Activated CD4-positive, alpha-beta T cell treated with anti-CD3 and anti-CD28 coated beads for 36 hours (primary cell): ENCODE measurements at regions not wholly inside any gene's neighbourhood (a gene's known extent, or its start where the extent isn't known, plus 50 kb on each side); places are given as distances from the start of the nearest gene placed in this dataset.

Experiments
- ATAC-seq: fragments of 200-7000 bp; cut with Tn5 transposase; one replicate; pipeline ENCODE4 v1.10.0; 2021; ENCODE audit warnings: mild to moderate bottlenecking, moderate library complexity
- CTCF ChIA-PET: fragments of 350-600 bp; sonication (Branson Sonifier 250); formaldehyde crosslinking; loops from one replicate; lab custom pipeline; 2021; ENCODE audit warnings: antibody characterized with exemption; lab: Charles Lee
- POLR2A ChIA-PET: fragments of 350-600 bp; sonication (Branson Sonifier 250); formaldehyde crosslinking; loops from one replicate; lab custom pipeline; 2021; ENCODE audit warnings: antibody characterized with exemption, inconsistent platforms; lab: Charles Lee
- DNase-seq: peaks from one replicate; pipeline ENCODE4 v3.0.0-alpha.2; 2020
- H3K27ac Mint-ChIP-seq: one replicate; pipeline ENCODE4 v1.8.0; 2021; ENCODE audit warnings: mixed read lengths
- H3K27me3 Mint-ChIP-seq: one replicate; pipeline ENCODE4 v1.8.0; 2021; ENCODE audit warnings: mixed read lengths
- H3K36me3 Mint-ChIP-seq: one replicate; pipeline ENCODE4 v1.8.0; 2021; ENCODE audit warnings: low read depth, mixed read lengths
- H3K4me1 Mint-ChIP-seq: one replicate; pipeline ENCODE4 v1.8.0; 2021; ENCODE audit warnings: mixed read lengths
- H3K4me3 Mint-ChIP-seq: one replicate; pipeline ENCODE4 v1.8.0; 2021; ENCODE audit warnings: mild to moderate bottlenecking, moderate library complexity, mixed read lengths
- H3K9me3 Mint-ChIP-seq: one replicate; pipeline ENCODE4 v1.8.0; 2021; ENCODE audit warnings: low read depth, mixed read lengths
- intact Hi-C, 2 experiments: fragments of 100-400 bp; cut with DNase I in 1 of 2; cut with micrococcal nuclease in 1 of 2; formaldehyde crosslinking; loops; one replicate each; pipeline versions ENCODE4 v1.14.2 to v1.15.1; 2022 to 2024; cut with DNase I, micrococcal nuclease

GRCh38 chr12:107583551-107583950 lies 102.0 kb upstream of the PWP1 start:
- DNase-seq (no peak), ATAC-seq (no peak)
- H3K9me3 Mint-ChIP-seq: peaks cover 13% of the 10 kb centered on the region
- no peak overlapping the region for H3K27ac Mint-ChIP-seq
- H3K4me3 Mint-ChIP-seq: no peak overlapping the region
- intact Hi-C loops: no loop called here
- H3K36me3 Mint-ChIP-seq: peaks cover 18% of the 10 kb centered on the region
- ChIA-PET POLR2A (interaction anchor here (0.5 kb wide), 1 partner anchor 395 kb away, joined by 5 read pairs; no protein-coding TSS in a partner anchor), CTCF (interaction anchor here (0.8 to 0.9 kb wide), 2 partner anchors 10 to 440 kb away, joined by 3 read pairs; no protein-coding TSS in a partner anchor)
- H3K4me1 Mint-ChIP-seq: no peaks in the 10 kb centered on the region
- no peaks in the 10 kb centered on the region for H3K27me3 Mint-ChIP-seq

GRCh38 chr12:107584563-107584962 lies 101.0 kb upstream of the PWP1 start:
- ATAC-seq: no peak
- POLR2A ChIA-PET: no interaction called here
- H3K4me3 Mint-ChIP-seq: no peak overlapping the region
- peaks cover 18% of the 10 kb centered on the region for H3K36me3 Mint-ChIP-seq
- intact Hi-C loops: no loop called here
- peaks cover 13% of the 10 kb centered on the region for H3K9me3 Mint-ChIP-seq
- no peak overlapping the region for H3K27ac Mint-ChIP-seq
- CTCF ChIA-PET: interaction anchor here (0.6 to 0.9 kb wide), 3 partner anchors 11 to 441 kb away, joined by 3 to 9 read pairs (median 3); no protein-coding TSS in a partner anchor
- no peaks in the 10 kb centered on the region for H3K4me1 Mint-ChIP-seq
- H3K27me3 Mint-ChIP-seq: no peaks in the 10 kb centered on the region
- DNase-seq: no peak

DNA sequence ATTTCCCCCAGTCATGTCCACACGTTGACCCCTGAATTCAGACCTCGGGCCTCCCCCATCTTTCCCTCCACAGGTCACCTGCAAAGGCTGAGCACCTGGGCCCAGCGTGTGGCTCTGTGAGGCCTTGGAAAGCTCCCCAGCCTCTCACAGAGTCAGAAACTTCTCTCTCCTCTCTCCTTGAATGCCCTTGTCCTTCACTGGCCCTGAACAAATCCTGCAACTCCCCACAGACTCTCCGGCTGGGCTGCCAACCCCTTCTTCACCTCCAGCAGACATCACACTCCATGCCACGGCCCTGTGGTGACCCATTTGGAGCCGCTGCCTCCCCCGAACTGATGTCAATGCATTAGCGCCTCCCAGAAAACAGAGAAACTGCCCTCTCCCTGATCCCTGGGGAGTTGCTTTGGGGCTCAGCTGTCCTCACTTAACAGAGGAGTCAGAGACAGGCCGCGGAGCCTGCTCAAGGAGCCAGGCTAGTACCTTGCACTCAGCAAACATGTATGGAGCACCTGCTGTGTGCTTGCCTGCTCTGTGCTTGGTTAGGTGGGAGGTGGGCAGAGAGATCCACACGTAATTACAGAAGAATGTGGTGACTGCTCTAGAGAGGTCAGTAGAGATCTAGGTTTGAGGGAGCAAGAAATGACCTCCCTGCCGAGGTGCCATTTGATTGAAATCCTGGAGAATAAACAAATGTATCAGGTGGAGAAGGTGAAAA lies 99.2 kb upstream of the PWP1 start:
- Mint-ChIP-seq H3K4me3 (no peak overlapping the region), H3K27me3 (no peaks in the 10 kb centered on the region), H3K36me3 (peaks cover 21% of the 10 kb centered on the region), H3K9me3 (peaks cover 15% of the 10 kb centered on the region), H3K4me1 (no peaks in the 10 kb centered on the region), H3K27ac (no peak overlapping the region)
- ATAC-seq: no peak
- DNase-seq: no peak
- intact Hi-C loops: no loop called here
- ChIA-PET CTCF (no interaction called here), POLR2A (no interaction called here)

GRCh38 chr12:107590413-107590812 lies 95.2 kb upstream of the PWP1 start:
- ChIA-PET POLR2A (no interaction called here), CTCF (interaction anchor here (1.0 kb wide), 1 partner anchor 188 kb away, joined by 3 read pairs; no protein-coding TSS in a partner anchor)
- H3K9me3 Mint-ChIP-seq: peaks cover 21% of the 10 kb centered on the region

DNA sequence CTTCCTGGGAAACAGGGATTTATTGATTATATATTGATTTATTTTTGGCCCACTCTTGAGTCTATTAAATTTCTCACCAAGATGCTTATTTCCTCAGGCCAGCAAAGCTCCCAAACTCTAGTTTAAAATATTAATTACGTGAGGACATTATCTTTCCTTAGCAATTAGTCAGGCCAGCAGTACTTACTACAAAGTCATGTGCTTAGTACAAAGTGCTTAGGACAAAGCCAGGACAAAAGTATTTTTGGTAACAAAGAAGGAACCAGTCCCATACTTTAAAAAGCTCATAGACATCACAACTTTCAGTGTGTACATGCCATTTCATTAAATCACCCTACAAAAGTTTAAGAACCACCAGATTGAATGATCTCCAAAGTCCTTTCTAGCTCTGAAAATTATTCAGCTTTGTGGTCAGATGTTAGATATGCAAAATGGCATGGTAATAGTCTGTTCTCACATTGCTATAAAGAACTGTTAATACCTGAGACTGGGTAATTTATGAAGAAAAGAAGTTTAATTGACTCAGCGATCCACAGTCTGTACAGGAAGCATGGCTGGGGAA lies 94.7 kb upstream of the PWP1 start:
- peaks cover 16% of the 10 kb centered on the region for H3K36me3 Mint-ChIP-seq
- H3K4me3 Mint-ChIP-seq: no peak overlapping the region
- intact Hi-C loops: no loop called here
- CTCF ChIA-PET: interaction anchor here (1.0 kb wide), 1 partner anchor 189 kb away, joined by 3 read pairs; no protein-coding TSS in a partner anchor
- no peaks in the 10 kb centered on the region for H3K27me3 Mint-ChIP-seq
- H3K27ac Mint-ChIP-seq: no peak overlapping the region
- no peak for DNase-seq
- H3K9me3 Mint-ChIP-seq: peaks cover 20% of the 10 kb centered on the region
- no peak for ATAC-seq
- no peaks in the 10 kb centered on the region for H3K4me1 Mint-ChIP-seq
- POLR2A ChIA-PET: no interaction called here

More at GRCh38 chr12:107590413-107590812, 95.2 kb upstream of the PWP1 start:
- Mint-ChIP-seq H3K27ac (no peak overlapping the region), H3K4me1 (no peaks in the 10 kb centered on the region), H3K27me3 (no peaks in the 10 kb centered on the region), H3K4me3 (no peak overlapping the region), H3K36me3 (peaks cover 21% of the 10 kb centered on the region)
- ATAC-seq (no peak), DNase-seq (no peak)
- intact Hi-C loops: no loop called here

DNA sequence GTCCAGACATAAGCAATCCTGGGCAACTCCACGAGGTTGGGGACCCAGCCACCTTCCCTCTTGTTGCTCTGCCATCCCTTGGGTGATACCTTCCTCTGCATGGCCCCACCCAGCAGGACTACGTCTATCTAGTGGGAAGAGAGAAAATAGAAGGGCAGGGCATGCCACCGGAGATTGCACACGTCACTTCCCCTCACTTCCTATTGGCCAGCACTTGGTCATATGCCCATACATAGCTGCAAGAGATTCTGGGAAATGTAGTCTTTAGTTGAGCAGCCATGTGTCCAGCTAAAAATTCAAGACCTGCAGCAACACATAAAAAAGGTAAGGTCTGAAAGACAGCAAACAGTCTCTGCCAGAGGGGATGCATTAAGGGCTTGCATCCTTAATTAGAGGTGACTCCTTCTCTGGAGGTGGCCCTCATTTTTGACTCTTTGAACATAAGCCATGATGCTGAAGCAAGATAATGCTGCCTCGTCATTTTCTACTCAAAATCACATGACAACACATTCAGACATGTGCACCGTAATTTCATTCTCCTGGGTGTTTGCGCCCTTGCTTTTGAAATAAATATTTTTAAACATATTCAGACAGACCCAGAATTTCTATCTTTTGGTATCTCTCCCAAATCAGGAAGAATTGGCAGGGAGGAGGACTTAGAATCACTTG lies 91.8 kb upstream of the PWP1 start:
- H3K27ac Mint-ChIP-seq: no peak overlapping the region
- CTCF ChIA-PET: interaction anchor here (0.6 kb wide), 1 partner anchor 118 kb away, joined by 3 read pairs; no protein-coding TSS in a partner anchor
- DNase-seq (no peak), ATAC-seq (no peak)
- POLR2A ChIA-PET: no interaction called here
- H3K36me3 Mint-ChIP-seq: peaks cover 5% of the 10 kb centered on the region
- intact Hi-C loops: no loop called here
- H3K9me3 Mint-ChIP-seq: peaks cover 9% of the 10 kb centered on the region
- H3K27me3 Mint-ChIP-seq: no peaks in the 10 kb centered on the region
- no peak overlapping the region for H3K4me3 Mint-ChIP-seq
- no peaks in the 10 kb centered on the region for H3K4me1 Mint-ChIP-seq

- Mint-ChIP-seq H3K36me3 (peaks cover 5% of the 10 kb centered on the region), H3K4me3 (no peak overlapping the region), H3K9me3 (peaks cover 9% of the 10 kb centered on the region), H3K4me1 (no peaks in the 10 kb centered on the region), H3K27ac (no peak overlapping the region), H3K27me3 (no peaks in the 10 kb centered on the region)
- DNase-seq (no peak), ATAC-seq (no peak)
- CTCF ChIA-PET: no interaction called here
- POLR2A ChIA-PET: no interaction called here
- intact Hi-C loops: no loop called here
Observed at GRCh38 chr12:107594995-107595394, 90.6 kb upstream of the PWP1 start.

- Mint-ChIP-seq H3K36me3 (peaks cover 2% of the 10 kb centered on the region), H3K9me3 (no peaks in the 10 kb centered on the region), H3K27ac (no peak overlapping the region), H3K27me3 (no peaks in the 10 kb centered on the region), H3K4me3 (no peak overlapping the region), H3K4me1 (no peaks in the 10 kb centered on the region)
- intact Hi-C loops: no loop called here
- no peak for DNase-seq
- ChIA-PET CTCF (interaction anchor here (0.7 to 3.0 kb wide), 4 partner anchors 9 to 508 kb away, joined by 3 to 25 read pairs (median 6); no protein-coding TSS in a partner anchor), POLR2A (no interaction called here)
- ATAC-seq: no peak
Observed at GRCh38 chr12:107597695-107598410, 87.7 kb upstream of the PWP1 start.

- Mint-ChIP-seq H3K27ac (no peak overlapping the region), H3K9me3 (no peaks in the 10 kb centered on the region), H3K4me3 (no peak overlapping the region), H3K36me3 (no peaks in the 10 kb centered on the region), H3K4me1 (no peaks in the 10 kb centered on the region), H3K27me3 (no peaks in the 10 kb centered on the region)
- no peak for DNase-seq
- intact Hi-C loops: no loop called here
- ATAC-seq: no peak
- POLR2A ChIA-PET: no interaction called here
- CTCF ChIA-PET: interaction anchor here (0.7 to 3.0 kb wide), 4 partner anchors 8 to 468 kb away, joined by 3 to 25 read pairs (median 6); no protein-coding TSS in a partner anchor
Observed at GRCh38 chr12:107598906-107599305, 86.7 kb upstream of the PWP1 start.

DNA sequence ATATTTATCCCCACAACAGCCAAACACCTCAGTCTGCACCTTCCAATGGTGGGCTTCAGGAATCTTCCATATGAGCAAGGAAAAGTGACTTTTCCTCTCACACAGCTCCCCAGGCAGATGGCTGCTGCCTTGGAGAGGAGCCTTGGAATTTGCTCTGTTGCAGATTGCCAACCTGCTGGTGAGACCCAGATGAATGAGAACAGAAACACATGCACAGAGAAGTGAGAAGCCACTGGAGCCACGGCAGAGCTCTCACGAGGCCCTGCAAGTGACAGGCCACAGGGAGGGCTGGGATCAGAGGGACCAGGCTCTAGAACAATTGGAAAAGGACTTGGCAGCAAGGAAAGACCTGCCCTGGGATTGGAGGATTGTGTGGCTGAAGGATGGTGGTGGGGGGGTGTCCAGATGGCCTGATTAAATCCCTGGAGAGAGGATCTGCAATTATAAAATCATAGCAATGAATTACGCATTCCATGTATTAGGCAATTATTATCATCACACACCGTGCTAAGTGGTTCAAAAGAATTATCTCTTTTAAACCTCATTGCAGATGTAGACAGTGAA lies 84.9 kb upstream of the PWP1 start:
- H3K27me3 Mint-ChIP-seq: no peaks in the 10 kb centered on the region
- H3K4me1 Mint-ChIP-seq: no peaks in the 10 kb centered on the region
- ChIA-PET POLR2A (no interaction called here), CTCF (interaction anchor here (0.8 to 1.0 kb wide), 2 partner anchors 468 to 470 kb away, joined by 3 read pairs; no protein-coding TSS in a partner anchor)
- no peak for DNase-seq
- intact Hi-C loops: no loop called here
- H3K9me3 Mint-ChIP-seq: no peaks in the 10 kb centered on the region
- no peaks in the 10 kb centered on the region for H3K36me3 Mint-ChIP-seq
- H3K4me3 Mint-ChIP-seq: no peak overlapping the region
- ATAC-seq: no peak
- H3K27ac Mint-ChIP-seq: no peak overlapping the region

- intact Hi-C loops: no loop called here
- H3K36me3 Mint-ChIP-seq: no peaks in the 10 kb centered on the region
- H3K27me3 Mint-ChIP-seq: no peaks in the 10 kb centered on the region
- no peaks in the 10 kb centered on the region for H3K9me3 Mint-ChIP-seq
- H3K4me1 Mint-ChIP-seq: no peaks in the 10 kb centered on the region
- DNase-seq: no peak
- POLR2A ChIA-PET: no interaction called here
- no peak overlapping the region for H3K27ac Mint-ChIP-seq
- H3K4me3 Mint-ChIP-seq: no peak overlapping the region
- ATAC-seq: no peak
- CTCF ChIA-PET: interaction anchor here (1.1 to 2.0 kb wide), 2 partner anchors 31 to 471 kb away, joined by 3 to 10 read pairs; no protein-coding TSS in a partner anchor
Observed at GRCh38 chr12:107602446-107602845, 83.2 kb upstream of the PWP1 start.
